GM23248 (cell line): ENCODE measurements at regions not wholly inside any gene's neighbourhood (a gene's known extent, or its start where the extent isn't known, plus 50 kb on each side); places are given as distances from the start of the nearest gene placed in this dataset.

Source experiments
- DNase-seq: peaks from one replicate; pipeline ENCODE4 v3.0.0-alpha.2; 2015
- H2AFZ ChIP-seq: fragments of 200-600 bp; sonication (generic); 2 replicates; pipeline ENCODE4 v1.6.1; 2016; ENCODE audit warnings: antibody characterized with exemption
- H3F3A ChIP-seq: fragments of 200-600 bp; sonication (generic); 2 replicates; pipeline ENCODE4 v1.6.1; 2016; ENCODE audit warnings: mild to moderate bottlenecking, antibody characterized with exemption, mixed run types; ENCODE audit not compliant: insufficient read depth
- H3K27ac ChIP-seq: fragments of 200-600 bp; sonication (generic); 2 replicates; pipeline ENCODE4 v1.5.1; 2016; ENCODE audit warnings: mild to moderate bottlenecking
- H3K27me3 ChIP-seq: fragments of 200-600 bp; sonication (generic); replicated peaks from 2 replicates; pipeline ENCODE4 v1.6.1; 2016; ENCODE audit warnings: mild to moderate bottlenecking; ENCODE audit not compliant: insufficient read depth
- H3K36me3 ChIP-seq: fragments of 200-600 bp; sonication (generic); 2 replicates; pipeline ENCODE4 v1.6.1; 2016; ENCODE audit warnings: low read depth, mild to moderate bottlenecking
- H3K4me1 ChIP-seq: fragments of 200-600 bp; sonication (generic); 2 replicates; pipeline ENCODE4 v1.6.1; 2016; ENCODE audit warnings: mild to moderate bottlenecking; ENCODE audit not compliant: insufficient read depth
- H3K4me2 ChIP-seq: fragments of 200-600 bp; sonication (generic); one replicate; pipeline ENCODE4 v1.6.1; 2016; ENCODE audit warnings: mild to moderate bottlenecking; ENCODE audit not compliant: unreplicated experiment
- H3K4me3 ChIP-seq: fragments of 200-600 bp; sonication (generic); 2 replicates; pipeline ENCODE4 v1.5.1; 2016; ENCODE audit warnings: mild to moderate bottlenecking
- H3K79me2 ChIP-seq: fragments of 200-600 bp; sonication (generic); 2 replicates; pipeline ENCODE4 v1.6.1; 2016; ENCODE audit warnings: mild to moderate bottlenecking; ENCODE audit not compliant: insufficient read depth
- H3K9ac ChIP-seq: fragments of 200-600 bp; sonication (generic); 2 replicates; pipeline ENCODE4 v1.6.1; 2016; ENCODE audit warnings: mild to moderate bottlenecking
- H3K9me2 ChIP-seq: fragments of 200-600 bp; sonication (generic); 2 replicates; pipeline ENCODE4 v1.6.1; 2016; ENCODE audit warnings: mixed run types, mild to moderate bottlenecking, moderate library complexity; ENCODE audit not compliant: insufficient read depth
- H3K9me3 ChIP-seq: fragments of 200-600 bp; sonication (generic); one replicate; pipeline ENCODE4 v1.6.1; 2017; ENCODE audit warnings: low read depth
- H4K20me1 ChIP-seq: fragments of 200-600 bp; sonication (generic); 2 replicates; pipeline ENCODE4 v1.6.0; 2016; ENCODE audit not compliant: insufficient read depth
- EZH2 ChIP-seq: fragments of 200-600 bp; sonication (generic); IDR thresholded peaks from 2 replicates; pipeline ENCODE4 v1.6.1; 2018; ENCODE audit warnings: antibody characterized with exemption, mild to moderate bottlenecking; ENCODE audit not compliant: insufficient read depth, poor library complexity, severe bottlenecking
- EZH2phosphoT487 ChIP-seq: fragments of 200-600 bp; sonication (generic); IDR thresholded peaks from 2 replicates; pipeline ENCODE4 v1.6.1; 2018; ENCODE audit warnings: antibody characterized with exemption, moderate library complexity, mild to moderate bottlenecking, low read depth; ENCODE audit not compliant: insufficient read depth
- WGBS, 2 experiments: methylation state at CpG; one replicate each; pipeline ENCODE4 v1.1.6; 2015 to 2017; ENCODE audit warnings: low lambda C conversion rate in 2 of 2, low coverage in 1 of 2; ENCODE audit errors: missing lambda C conversion rate in 2 of 2; 5-methylcytosine and 5-hydroxymethylcytosine counted together
- in situ Hi-C: fragments of 300-500 bp; cut with MboI; formaldehyde crosslinking; loops from 2 replicates; pipeline ENCODE4 v1.15.0; 2020

GRCh38 chr9:90245661-90246060, 397.0 kb downstream of the DIRAS2 start:
- H3K9me2 ChIP-seq = no peaks in the 10 kb centered on the region
- no peaks in the 10 kb centered on the region for H3F3A ChIP-seq
- no peaks in the 10 kb centered on the region for H3K4me1 ChIP-seq
- 29 to 36% methylated on average over 3 of the region's 3 CpGs for WGBS, 2 experiments
- H2AFZ ChIP-seq = no peak overlapping the region
- H3K27me3 ChIP-seq = no peaks in the 10 kb centered on the region
- DNase-seq = no peak
- no peaks in the 10 kb centered on the region for H3K36me3 ChIP-seq
- no peaks in the 10 kb centered on the region for H4K20me1 ChIP-seq
- no peaks in the 10 kb centered on the region for H3K9me3 ChIP-seq
- in situ Hi-C loops = no loop called here
- TF ChIP-seq EZH2phosphoT487 = no peak
- TF ChIP-seq EZH2 = no peak
- no peak overlapping the region for H3K27ac ChIP-seq
- H3K79me2 ChIP-seq = no peaks in the 10 kb centered on the region
- no peak overlapping the region for H3K9ac ChIP-seq
- H3K4me2 ChIP-seq = no peak overlapping the region
- H3K4me3 ChIP-seq = no peak overlapping the region

- no peak for DNase-seq
- Histone ChIP-seq H3K79me2 (no peaks in the 10 kb centered on the region), H2AFZ (no peak overlapping the region), H3K9ac (no peak overlapping the region), H3K4me3 (no peak overlapping the region), H3K27me3 (no peaks in the 10 kb centered on the region), H3K4me2 (no peak overlapping the region), H3K9me3 (no peaks in the 10 kb centered on the region), H3K36me3 (no peaks in the 10 kb centered on the region), H3K9me2 (no peaks in the 10 kb centered on the region; the same call in 1 of the 2 replicates), H3K4me1 (no peaks in the 10 kb centered on the region), H4K20me1 (no peaks in the 10 kb centered on the region), H3K27ac (no peak overlapping the region), H3F3A (no peaks in the 10 kb centered on the region)
- no peak for TF ChIP-seq EZH2phosphoT487
- in situ Hi-C loops = no loop called here
Observed at GRCh38 chr9:90249094-90249493, 393.5 kb downstream of the DIRAS2 start.

GRCh38 chr9:90251316-90251715, 391.3 kb downstream of the DIRAS2 start:
- H3K4me1 ChIP-seq = no peaks in the 10 kb centered on the region
- no peaks in the 10 kb centered on the region for H3K36me3 ChIP-seq
- H3K9me3 ChIP-seq = no peaks in the 10 kb centered on the region
- in situ Hi-C loops = no loop called here
- H3K9me2 ChIP-seq = no peaks in the 10 kb centered on the region; the same call in 1 of the 2 replicates
- TF ChIP-seq EZH2phosphoT487 (no peak), EZH2 (no peak)
- DNase-seq = no peak
- H3K27me3 ChIP-seq = no peaks in the 10 kb centered on the region
- no peak overlapping the region for H3K27ac ChIP-seq
- H3F3A ChIP-seq = no peaks in the 10 kb centered on the region
- H3K79me2 ChIP-seq = no peaks in the 10 kb centered on the region
- H4K20me1 ChIP-seq = no peaks in the 10 kb centered on the region
- no peak overlapping the region for H3K9ac ChIP-seq
- no peak overlapping the region for H3K4me3 ChIP-seq
- H2AFZ ChIP-seq = no peak overlapping the region
- H3K4me2 ChIP-seq = no peak overlapping the region

- Histone ChIP-seq H3K4me3 (no peak overlapping the region), H3K9ac (no peak overlapping the region), H3K9me3 (no peaks in the 10 kb centered on the region), H3K4me2 (no peak overlapping the region), H3K9me2 (no peaks in the 10 kb centered on the region; the same call in 1 of the 2 replicates), H3K4me1 (no peaks in the 10 kb centered on the region), H2AFZ (no peak overlapping the region), H4K20me1 (no peaks in the 10 kb centered on the region), H3K79me2 (no peaks in the 10 kb centered on the region), H3K27ac (no peak overlapping the region), H3K36me3 (no peaks in the 10 kb centered on the region), H3F3A (no peaks in the 10 kb centered on the region), H3K27me3 (no peaks in the 10 kb centered on the region)
- TF ChIP-seq EZH2phosphoT487 (no peak), EZH2 (no peak)
- 11 to 19% methylated on average over 2 of the region's 2 CpGs for WGBS, 2 experiments
- DNase-seq = no peak
- in situ Hi-C loops = no loop called here
Observed at GRCh38 chr9:90256345-90256744, 386.3 kb downstream of the DIRAS2 start.
